Hematopoietic multipotent progenitor cell treated with erythropoietin and hydrocortisone succinate and interleukin-3 and kit ligand, for 8 days (in vitro differentiated cells): ENCODE measurements at regions not wholly inside any gene's neighbourhood (a gene's known extent, or its start where the extent isn't known, plus 50 kb on each side); places are given as distances from the start of the nearest gene placed in this dataset.
"Not testable (repeated sequence)": the region's sequence is repeated elsewhere in the genome, so short reads cannot be mapped to it uniquely, and the experiment has no call there.

Experiments used
- DNase-seq: peaks from one replicate; pipeline ENCODE4 v3.0.0-alpha.2; 2015

GRCh38 chr2:235105821-235106359, 154.1 kb downstream of the SH3BP4 start:
- no peak for DNase-seq

DNA sequence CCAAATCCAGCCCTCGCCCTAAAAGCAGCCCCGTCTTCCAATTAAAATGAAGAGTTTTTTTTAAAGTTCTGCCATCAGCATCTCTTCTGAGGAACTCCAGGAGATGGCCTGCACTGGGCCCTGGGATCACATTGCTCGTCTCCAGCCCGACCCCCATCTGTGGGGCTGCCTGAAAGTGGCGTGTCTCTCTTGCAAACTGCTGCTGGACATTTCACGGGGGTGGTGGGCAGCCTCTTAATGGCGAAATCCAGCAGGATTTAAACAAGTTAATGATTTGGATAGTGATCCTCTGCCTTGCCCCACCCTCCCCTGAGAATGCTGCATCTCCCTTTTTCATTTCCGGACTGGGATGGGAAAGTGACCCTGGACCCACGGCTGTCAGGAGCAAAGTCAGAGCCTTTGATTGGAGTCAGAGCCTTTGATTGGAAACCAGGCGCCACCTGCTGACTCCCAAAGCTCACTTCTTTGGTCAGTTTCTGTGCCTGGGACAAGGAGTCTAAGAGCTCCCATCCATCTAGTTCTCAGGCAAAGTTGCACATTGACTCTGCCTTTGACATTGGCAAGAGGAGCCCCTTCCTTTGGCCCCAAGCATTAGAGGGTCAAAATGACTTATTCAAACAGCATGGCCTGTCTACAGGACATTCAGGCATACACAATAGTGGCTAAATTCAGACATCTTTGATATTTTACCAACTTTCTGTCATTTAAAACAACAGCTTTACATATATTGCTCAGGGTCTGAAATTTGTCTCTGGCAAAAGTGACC, 155.2 kb downstream of the SH3BP4 start:
- peak; percentile 18 for DNase-seq

GRCh38 chr2:235107640-235107951, 155.8 kb downstream of the SH3BP4 start:
- no peak for DNase-seq

DNA sequence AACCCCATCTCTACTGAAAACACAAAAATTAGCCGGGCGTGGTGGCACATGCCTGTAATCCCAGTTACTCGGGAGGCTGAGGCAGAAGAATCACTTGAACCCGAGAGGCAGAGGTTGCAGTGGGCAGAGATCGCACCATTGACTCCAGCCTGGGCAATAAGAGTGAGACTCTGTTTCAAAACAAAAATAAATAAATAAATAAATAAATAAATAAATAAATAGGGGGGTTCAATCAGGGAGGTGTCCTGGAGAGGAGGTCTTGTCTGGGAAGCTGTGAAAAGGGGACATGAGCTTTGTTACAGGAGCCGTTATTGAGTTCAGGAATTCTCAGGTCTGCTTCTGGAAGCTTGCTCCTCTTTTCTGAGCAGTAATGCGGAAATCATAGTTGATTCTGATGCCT, 157.7 kb downstream of the SH3BP4 start:
- DNase-seq = not testable (repeated sequence)

- DNase-seq = no peak
Measured at GRCh38 chr2:235112365-235112764, 160.5 kb downstream of the SH3BP4 start.

- no peak for DNase-seq
Measured at GRCh38 chr2:235113854-235114253, 162.0 kb downstream of the SH3BP4 start.

- DNase-seq = no peak
Measured at GRCh38 chr2:235114286-235114685, 162.5 kb downstream of the SH3BP4 start.

GRCh38 chr2:235115521-235115920, 163.7 kb downstream of the SH3BP4 start:
- DNase-seq = no peak

- DNase-seq = peak; percentile 44
Measured at GRCh38 chr2:235116885-235117492, 165.2 kb downstream of the SH3BP4 start.

DNA sequence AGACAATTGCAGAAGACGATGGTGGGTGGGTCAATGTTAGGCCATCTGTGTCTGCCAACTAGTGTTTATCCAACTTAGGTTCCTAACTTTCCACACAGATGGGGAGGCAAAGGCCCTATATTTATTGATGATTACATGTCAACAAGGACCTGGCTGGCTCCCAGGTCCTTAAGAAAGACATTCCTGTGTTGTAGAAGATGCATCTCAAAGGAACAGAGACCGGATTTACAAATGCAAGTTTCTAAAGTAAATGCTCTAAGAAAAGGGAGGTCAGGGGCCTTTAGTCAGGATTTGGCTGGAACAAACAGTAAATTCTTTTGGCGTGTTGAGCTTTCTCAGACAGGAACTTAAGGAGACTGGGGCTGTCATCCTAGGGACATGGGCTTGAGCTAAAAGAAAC, 175.0 kb downstream of the SH3BP4 start:
- no peak for DNase-seq

- no peak for DNase-seq
Measured at GRCh38 chr2:235127931-235128330, 176.1 kb downstream of the SH3BP4 start.

GRCh38 chr2:235129850-235130249, 178.0 kb downstream of the SH3BP4 start:
- DNase-seq = no peak

DNA sequence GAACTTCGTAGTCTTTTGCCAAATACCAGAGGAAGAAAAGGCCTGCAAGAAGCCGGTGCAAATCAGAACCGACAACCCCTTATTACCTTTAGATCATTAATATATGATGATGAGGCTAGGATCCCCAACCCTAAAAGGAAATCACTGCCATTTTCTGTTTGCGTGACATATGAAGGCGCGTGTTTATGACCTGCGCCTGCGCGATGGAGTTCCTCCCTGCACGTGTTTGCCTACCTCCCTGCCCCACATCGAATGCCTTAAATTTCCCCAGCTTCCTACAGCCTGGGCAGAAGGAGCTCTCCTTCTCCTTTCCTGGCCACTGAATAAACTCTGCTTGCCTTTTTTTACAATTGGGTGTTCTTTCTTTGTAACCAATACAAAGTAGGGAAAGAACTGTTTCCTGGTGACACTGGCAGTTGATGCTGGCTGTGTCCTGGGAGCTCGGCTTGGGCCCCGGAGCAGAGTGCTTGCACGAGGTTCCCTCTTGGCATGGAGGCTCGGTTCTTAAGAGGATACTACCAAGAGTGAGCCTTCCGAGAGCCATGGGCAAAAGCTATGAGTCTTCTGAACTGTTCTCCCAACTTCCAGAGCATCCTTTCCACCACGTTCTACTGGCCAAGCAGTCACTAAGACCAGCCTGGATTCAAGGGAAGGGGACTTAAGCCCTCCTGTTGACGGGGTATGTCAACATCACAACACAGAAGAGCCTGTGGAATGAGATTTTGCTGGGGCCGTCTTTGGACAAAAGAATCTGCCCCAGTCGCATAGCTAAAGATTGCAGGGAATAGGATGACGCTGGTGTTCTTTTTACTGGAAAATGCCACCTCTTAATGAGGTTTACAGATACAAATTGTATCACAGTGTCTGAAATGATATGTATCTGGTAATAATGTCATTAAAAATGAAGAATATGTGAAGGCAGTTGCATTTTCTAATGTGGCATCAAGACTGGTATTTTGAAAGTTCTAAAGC, 179.8 kb downstream of the SH3BP4 start:
- no peak for DNase-seq

DNA sequence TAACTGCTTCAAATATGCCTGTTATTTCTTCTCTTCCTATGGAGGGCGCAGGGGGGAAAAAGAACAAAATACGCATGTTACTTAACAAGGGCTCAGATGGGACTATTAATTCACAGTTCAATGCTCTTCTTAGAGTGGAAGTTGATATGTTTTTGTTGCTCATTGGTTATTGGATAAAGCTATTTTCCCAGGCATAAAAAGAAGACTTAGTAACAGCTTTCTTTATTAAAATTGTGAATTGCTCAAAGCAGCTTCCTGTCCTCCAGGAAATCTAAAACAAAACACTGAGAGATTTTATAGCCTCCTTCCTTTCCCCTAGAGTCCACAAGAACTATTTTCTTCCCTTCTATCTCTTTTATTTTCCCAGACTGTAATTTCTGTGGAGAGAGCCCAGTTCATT, 180.8 kb downstream of the SH3BP4 start:
- no peak for DNase-seq

DNA sequence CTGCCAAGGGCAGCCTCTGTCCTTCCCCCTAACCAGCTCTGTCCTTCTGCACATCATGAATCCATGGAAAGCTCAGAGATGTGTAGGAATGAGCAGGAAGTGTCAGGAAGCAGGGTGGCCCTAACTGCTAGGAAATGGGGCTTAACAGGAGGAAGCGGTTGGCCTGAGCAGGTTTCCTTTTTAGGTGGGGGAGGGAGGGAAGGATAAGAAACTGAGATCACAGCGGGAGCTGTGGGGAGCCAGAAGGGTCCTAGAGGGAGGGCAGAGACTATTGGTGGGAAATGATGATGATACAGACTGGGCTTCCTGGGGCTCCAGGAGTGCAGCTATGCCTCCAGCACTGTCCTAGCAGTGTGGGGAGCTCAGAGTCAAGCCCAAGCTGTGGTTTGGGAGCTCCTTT, 182.0 kb downstream of the SH3BP4 start:
- no peak for DNase-seq

- DNase-seq = no peak
Measured at GRCh38 chr2:235134420-235134819, 182.6 kb downstream of the SH3BP4 start.

DNA sequence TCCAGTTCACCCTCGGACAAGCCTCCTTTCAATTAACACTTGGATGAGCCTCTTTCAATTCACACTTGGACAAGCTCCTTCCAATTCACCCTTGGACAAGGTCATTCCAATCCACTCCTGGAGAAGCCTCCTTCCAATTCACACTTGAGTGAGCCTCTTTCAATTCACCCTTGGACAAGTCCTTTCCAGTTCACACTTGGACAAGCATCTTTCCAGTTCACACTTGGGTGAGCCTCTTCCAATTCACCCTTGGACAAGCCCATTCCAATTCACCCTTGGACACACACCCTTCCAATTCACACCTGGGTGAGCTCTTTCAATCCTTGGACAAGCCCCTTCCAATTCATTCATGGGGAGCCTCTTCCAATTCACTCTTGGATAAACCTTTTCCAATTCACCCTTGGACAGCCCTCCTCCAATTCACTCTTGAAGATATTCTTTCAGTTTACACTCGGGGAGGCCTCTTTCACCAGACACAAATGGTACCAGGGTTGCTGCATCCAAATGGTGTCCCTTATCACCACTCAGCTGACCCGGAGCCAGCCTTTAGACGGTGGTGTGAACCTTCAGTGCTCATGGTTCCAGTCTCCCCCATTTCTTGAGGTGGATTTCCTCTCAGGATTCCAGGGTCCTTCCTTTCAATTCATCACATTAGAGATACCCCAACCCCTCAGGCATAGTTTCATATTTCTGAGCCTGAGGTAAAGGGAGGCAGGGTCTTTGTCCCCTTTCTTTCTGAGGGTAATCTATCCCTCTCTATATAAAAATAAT, 183.6 kb downstream of the SH3BP4 start:
- no peak for DNase-seq

GRCh38 chr2:235135990-235136561, 184.3 kb downstream of the SH3BP4 start:
- DNase-seq = peak; percentile 58

DNA sequence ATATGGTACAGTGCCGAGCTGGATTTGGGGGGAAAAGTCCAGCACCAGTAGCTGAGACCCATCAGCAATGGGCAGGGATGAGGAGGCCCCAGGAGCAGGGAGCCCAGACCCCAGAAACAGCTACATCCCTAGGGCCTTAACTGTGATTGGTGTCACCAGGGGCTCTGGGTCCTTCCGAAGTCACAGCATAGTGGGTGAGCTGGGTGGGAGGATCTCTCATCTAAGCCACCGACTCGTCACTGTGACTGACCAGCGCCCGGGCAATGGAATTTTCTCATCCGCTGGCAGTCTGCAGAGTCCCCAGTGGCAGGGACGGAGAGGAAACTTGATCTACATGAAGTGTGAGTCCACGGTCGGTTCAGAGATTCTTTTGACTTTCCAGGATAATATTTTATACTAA, 186.5 kb downstream of the SH3BP4 start:
- no peak for DNase-seq

GRCh38 chr2:235139956-235140800, 188.4 kb downstream of the SH3BP4 start:
- DNase-seq = no peak

DNA sequence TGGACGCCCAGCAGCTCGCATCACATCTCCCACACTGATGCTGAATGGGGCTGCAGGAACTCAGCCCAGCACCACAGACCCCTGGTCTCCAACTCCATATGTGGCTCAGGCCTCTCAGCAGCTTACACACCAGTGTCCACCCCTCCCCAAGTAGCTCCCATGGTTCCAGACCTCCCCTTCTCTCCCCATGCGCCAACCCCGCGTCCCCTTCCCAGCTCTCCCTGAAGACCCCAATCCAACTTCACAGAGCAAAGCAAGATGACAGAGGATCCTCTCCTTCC, 188.9 kb downstream of the SH3BP4 start:
- DNase-seq = no peak
